ENCODE measurements at regions not wholly inside any gene's neighbourhood (a gene's known extent, or its start where the extent isn't known, plus 50 kb on each side); places are given as distances from the start of the nearest gene placed in this dataset.

DNA sequence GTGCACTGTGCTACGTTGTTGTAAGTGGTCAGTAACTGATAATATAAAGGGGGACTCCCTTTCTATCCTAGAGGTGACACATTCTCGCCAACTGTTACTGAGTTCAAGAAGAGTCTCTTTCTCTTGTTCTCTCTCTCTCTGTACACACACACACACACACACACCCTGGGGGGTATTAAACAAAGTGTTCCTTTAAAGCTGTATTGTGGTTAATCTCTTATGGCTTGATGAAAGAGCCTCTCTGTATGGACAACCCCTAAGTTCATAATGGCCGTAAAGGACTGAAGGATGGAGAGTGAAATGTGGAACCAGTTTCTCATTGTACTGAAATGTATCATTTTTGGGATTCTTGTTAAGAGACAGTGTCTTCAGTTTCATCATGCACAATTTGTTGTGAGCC lies 145.2 kb upstream of the BMPER start:
- TF ChIP-seq, protein P1, sequence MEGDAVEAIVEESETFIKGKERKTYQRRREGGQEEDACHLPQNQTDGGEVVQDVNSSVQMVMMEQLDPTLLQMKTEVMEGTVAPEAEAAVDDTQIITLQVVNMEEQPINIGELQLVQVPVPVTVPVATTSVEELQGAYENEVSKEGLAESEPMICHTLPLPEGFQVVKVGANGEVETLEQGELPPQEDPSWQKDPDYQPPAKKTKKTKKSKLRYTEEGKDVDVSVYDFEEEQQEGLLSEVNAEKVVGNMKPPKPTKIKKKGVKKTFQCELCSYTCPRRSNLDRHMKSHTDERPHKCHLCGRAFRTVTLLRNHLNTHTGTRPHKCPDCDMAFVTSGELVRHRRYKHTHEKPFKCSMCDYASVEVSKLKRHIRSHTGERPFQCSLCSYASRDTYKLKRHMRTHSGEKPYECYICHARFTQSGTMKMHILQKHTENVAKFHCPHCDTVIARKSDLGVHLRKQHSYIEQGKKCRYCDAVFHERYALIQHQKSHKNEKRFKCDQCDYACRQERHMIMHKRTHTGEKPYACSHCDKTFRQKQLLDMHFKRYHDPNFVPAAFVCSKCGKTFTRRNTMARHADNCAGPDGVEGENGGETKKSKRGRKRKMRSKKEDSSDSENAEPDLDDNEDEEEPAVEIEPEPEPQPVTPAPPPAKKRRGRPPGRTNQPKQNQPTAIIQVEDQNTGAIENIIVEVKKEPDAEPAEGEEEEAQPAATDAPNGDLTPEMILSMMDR (IDR thresholded peaks at IDR 0.05; ENCODE audit: low read depth, low read length) = no peak
- TF ChIP-seq POLR2A (IDR thresholded peaks at IDR 0.05; ENCODE audit: extremely low read depth, insufficient read length) = no peak

All from NB4 (cell line).